SK-N-SH treated with all-trans-retinoic acid at 6 μM for 48 hours (cell line): ENCODE measurements at regions not wholly inside any gene's neighbourhood (a gene's known extent, or its start where the extent isn't known, plus 50 kb on each side); places are given as distances from the start of the nearest gene placed in this dataset.

ENCODE experiments used
- ARNTL ChIP-seq: fragments of 450-650 bp; formaldehyde crosslinking; IDR thresholded peaks from 2 replicates; pipeline ENCODE4 v1.5.0; 2020; ENCODE audit warnings: low read depth, mild to moderate bottlenecking, moderate library complexity, borderline replicate concordance
- GLIS3 ChIP-seq: fragments of 250-450 bp; sonication (Bioruptor Pico); IDR thresholded peaks from 2 replicates; pipeline ENCODE4 v1.5.0; 2020; ENCODE audit warnings: mild to moderate bottlenecking, moderate library complexity
- ISL1 ChIP-seq: fragments of 250-450 bp; sonication (Bioruptor Pico); IDR thresholded peaks from 2 replicates; pipeline ENCODE4 v2.1.2; 2022; ENCODE audit warnings: mild to moderate bottlenecking, moderate library complexity
- POU6F1 ChIP-seq: fragments of 250-450 bp; sonication (Bioruptor Pico); IDR thresholded peaks from 2 replicates; pipeline ENCODE4 v1.8.0; 2021; ENCODE audit warnings: low read depth, mild to moderate bottlenecking, moderate library complexity, borderline replicate concordance
- PPARA ChIP-seq: fragments of 250-450 bp; sonication (Bioruptor Pico); IDR thresholded peaks from 2 replicates; pipeline ENCODE4 v1.5.0; 2020; ENCODE audit warnings: mild to moderate bottlenecking, borderline replicate concordance
- TOX ChIP-seq: fragments of 250-450 bp; sonication (Bioruptor Pico); IDR thresholded peaks from 2 replicates; pipeline ENCODE4 v1.8.0; 2021; ENCODE audit warnings: mild to moderate bottlenecking, moderate library complexity, borderline replicate concordance
- ZC3H10 ChIP-seq: fragments of 250-450 bp; sonication (Bioruptor Pico); IDR thresholded peaks from 2 replicates; pipeline ENCODE4 v1.5.1; 2021; ENCODE audit warnings: mild to moderate bottlenecking, moderate library complexity
- ZFP30 ChIP-seq: fragments of 450-650 bp; formaldehyde crosslinking; IDR thresholded peaks from 2 replicates; pipeline ENCODE4 v1.5.0; 2022; ENCODE audit warnings: mild to moderate bottlenecking, moderate library complexity
- ZNF565 ChIP-seq: fragments of 450-650 bp; formaldehyde crosslinking; conservative IDR thresholded peaks from 2 replicates; pipeline ENCODE4 v1.5.0; 2020; ENCODE audit warnings: low read depth, mild to moderate bottlenecking, moderate library complexity
- ZNF70 ChIP-seq: fragments of 450-650 bp; formaldehyde crosslinking; IDR thresholded peaks from 2 replicates; pipeline ENCODE4 v1.5.0; 2020; ENCODE audit warnings: mild to moderate bottlenecking, moderate library complexity
- TF ChIP-seq, protein P1 (sequence below): fragments of 250-450 bp; sonication (Bioruptor Pico); IDR thresholded peaks from 2 replicates; pipeline ENCODE4 v1.5.1; 2021; ENCODE audit warnings: mild to moderate bottlenecking, moderate library complexity
- TF ChIP-seq, protein P2 (sequence below): fragments of 250-450 bp; sonication (Bioruptor Pico); IDR thresholded peaks from 2 replicates; pipeline ENCODE4 v1.8.0; 2020; ENCODE audit warnings: mild to moderate bottlenecking, moderate library complexity, borderline replicate concordance
- TF ChIP-seq, protein P3 (sequence below): fragments of 250-450 bp; sonication (Bioruptor Pico); IDR thresholded peaks from 2 replicates; pipeline ENCODE4 v1.5.1; 2020; ENCODE audit warnings: low read depth, mild to moderate bottlenecking, moderate library complexity

DNA sequence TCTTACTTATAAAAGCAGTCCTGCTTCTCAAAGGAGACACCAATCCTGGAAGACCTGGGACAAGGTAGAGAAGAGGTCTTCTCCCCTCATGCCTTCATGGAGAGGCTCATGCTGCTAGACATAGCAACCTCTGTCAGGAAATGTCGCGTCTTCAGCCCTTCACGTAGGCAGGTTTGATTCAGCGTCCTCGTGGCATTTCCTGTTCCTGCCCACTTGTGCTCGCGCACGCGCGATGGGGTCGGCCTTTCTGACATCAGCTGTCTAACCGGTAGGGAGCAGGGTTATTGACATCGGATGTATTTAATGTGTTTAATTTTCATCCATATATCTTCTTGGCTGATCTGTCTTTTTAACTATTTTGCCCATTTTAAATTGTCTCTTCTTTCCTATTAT lies 292.4 kb downstream of the THBS2 start:
- TF ChIP-seq, protein P1, sequence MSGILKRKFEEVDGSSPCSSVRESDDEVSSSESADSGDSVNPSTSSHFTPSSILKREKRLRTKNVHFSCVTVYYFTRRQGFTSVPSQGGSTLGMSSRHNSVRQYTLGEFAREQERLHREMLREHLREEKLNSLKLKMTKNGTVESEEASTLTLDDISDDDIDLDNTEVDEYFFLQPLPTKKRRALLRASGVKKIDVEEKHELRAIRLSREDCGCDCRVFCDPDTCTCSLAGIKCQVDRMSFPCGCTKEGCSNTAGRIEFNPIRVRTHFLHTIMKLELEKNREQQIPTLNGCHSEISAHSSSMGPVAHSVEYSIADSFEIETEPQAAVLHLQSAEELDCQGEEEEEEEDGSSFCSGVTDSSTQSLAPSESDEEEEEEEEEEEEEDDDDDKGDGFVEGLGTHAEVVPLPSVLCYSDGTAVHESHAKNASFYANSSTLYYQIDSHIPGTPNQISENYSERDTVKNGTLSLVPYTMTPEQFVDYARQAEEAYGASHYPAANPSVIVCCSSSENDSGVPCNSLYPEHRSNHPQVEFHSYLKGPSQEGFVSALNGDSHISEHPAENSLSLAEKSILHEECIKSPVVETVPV (CRISPR knock-in tag) = no peak
- TF ChIP-seq TOX (no peak), ZNF70 (no peak), PPARA (CRISPR knock-in tag) (no peak), GLIS3 (CRISPR knock-in tag) (no peak), ARNTL (CRISPR knock-in tag) (no peak), ZFP30 (CRISPR knock-in tag) (no peak), ZC3H10 (no peak), ZNF565 (CRISPR knock-in tag) (no peak), POU6F1 (CRISPR knock-in tag) (no peak), ISL1 (no peak)
- TF ChIP-seq, protein P2, sequence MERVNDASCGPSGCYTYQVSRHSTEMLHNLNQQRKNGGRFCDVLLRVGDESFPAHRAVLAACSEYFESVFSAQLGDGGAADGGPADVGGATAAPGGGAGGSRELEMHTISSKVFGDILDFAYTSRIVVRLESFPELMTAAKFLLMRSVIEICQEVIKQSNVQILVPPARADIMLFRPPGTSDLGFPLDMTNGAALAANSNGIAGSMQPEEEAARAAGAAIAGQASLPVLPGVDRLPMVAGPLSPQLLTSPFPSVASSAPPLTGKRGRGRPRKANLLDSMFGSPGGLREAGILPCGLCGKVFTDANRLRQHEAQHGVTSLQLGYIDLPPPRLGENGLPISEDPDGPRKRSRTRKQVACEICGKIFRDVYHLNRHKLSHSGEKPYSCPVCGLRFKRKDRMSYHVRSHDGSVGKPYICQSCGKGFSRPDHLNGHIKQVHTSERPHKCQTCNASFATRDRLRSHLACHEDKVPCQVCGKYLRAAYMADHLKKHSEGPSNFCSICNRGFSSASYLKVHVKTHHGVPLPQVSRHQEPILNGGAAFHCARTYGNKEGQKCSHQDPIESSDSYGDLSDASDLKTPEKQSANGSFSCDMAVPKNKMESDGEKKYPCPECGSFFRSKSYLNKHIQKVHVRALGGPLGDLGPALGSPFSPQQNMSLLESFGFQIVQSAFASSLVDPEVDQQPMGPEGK (CRISPR knock-in tag) = no peak
- TF ChIP-seq, protein P3, sequence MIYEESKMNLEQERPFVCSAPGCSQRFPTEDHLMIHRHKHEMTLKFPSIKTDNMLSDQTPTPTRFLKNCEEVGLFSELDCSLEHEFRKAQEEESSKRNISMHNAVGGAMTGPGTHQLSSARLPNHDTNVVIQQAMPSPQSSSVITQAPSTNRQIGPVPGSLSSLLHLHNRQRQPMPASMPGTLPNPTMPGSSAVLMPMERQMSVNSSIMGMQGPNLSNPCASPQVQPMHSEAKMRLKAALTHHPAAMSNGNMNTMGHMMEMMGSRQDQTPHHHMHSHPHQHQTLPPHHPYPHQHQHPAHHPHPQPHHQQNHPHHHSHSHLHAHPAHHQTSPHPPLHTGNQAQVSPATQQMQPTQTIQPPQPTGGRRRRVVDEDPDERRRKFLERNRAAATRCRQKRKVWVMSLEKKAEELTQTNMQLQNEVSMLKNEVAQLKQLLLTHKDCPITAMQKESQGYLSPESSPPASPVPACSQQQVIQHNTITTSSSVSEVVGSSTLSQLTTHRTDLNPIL (CRISPR knock-in tag) = no peak
